ENCODE measurements at regions not wholly inside any gene's neighbourhood (a gene's known extent, or its start where the extent isn't known, plus 50 kb on each side); places are given as distances from the start of the nearest gene placed in this dataset.

GRCh38 chr1:168795681-168796080 lies 66.7 kb upstream of the DPT start:
- TF ChIP-seq CTCF (IDR thresholded peaks at IDR 0.05) (no peak), EP300 (IDR thresholded peaks at IDR 0.05) (no peak), POLR2A (IDR thresholded peaks at IDR 0.05) (no peak)

Data from ovary (tissue), 3 donors.